GM12878 (cell line): ENCODE measurements at regions not wholly inside any gene's neighbourhood (a gene's known extent, or its start where the extent isn't known, plus 50 kb on each side); places are given as distances from the start of the nearest gene placed in this dataset.

Experiments used
- ATAC-seq: fragments of 200-7000 bp; cut with Tn5 transposase; 3 replicates; pipeline ENCODE4 v1.9.1; 2020; ENCODE audit warnings: mild to moderate bottlenecking, moderate library complexity
- BruUV-seq: library from RNA; stranded (reverse); fragments of 400-500 nt; replicated peaks from 2 replicates; lab custom pipeline; 2021; lab: Mats Ljungman, UMichigan
- CTCF ChIA-PET: fragments of 300-600 bp; sonication (Branson Sonifier 250); formaldehyde crosslinking; extraction: SDS; loops from one replicate; lab custom pipeline; 2021; ENCODE audit warnings: inconsistent platforms; lab: Yijun Ruan, JAX
- POLR2A ChIA-PET: fragments of 350-600 bp; formaldehyde crosslinking; extraction: SDS; loops from one replicate; lab custom pipeline; 2021; ENCODE audit warnings: inconsistent platforms; lab: Charles Lee
- RAD21 ChIA-PET: fragments of 300-600 bp; sonication (Branson Sonifier 250); formaldehyde crosslinking; loops from one replicate; lab custom pipeline; 2023; ENCODE audit warnings: antibody characterized with exemption; ENCODE audit not compliant: unreplicated experiment; lab: Charles Lee
- SMC1A ChIA-PET: fragments of 300-600 bp; sonication (Branson Sonifier 250); formaldehyde crosslinking; loops from one replicate; lab custom pipeline; 2023; ENCODE audit not compliant: unreplicated experiment, uncharacterized antibody; lab: Charles Lee
- DNase-seq: peaks from one replicate; pipeline ENCODE4 v3.0.0-alpha.2; 2011; ENCODE audit warnings: low read depth, low spot score
- FAIRE-seq: peaks from 3 replicates; lab custom pipeline; 2011; peaks lifted over from hg19 to GRCh38; lab: Jason Lieb, UNC
- H2AFZ ChIP-seq: 2 replicates; pipeline ENCODE4 v1.6.0; 2011; ENCODE audit warnings: low read depth, low read length, control low read depth; ENCODE audit not compliant: control insufficient read depth
- H3K27ac ChIP-seq: 2 replicates; pipeline ENCODE4 v1.5.1; 2011; ENCODE audit warnings: control low read depth; ENCODE audit not compliant: control insufficient read depth, insufficient read depth
- H3K27me3 ChIP-seq, 2 experiments: replicated peaks in 1 of 2; 2 replicates each; pipeline versions ENCODE4 v1.6.0 to v1.6.1; 2011; ENCODE audit warnings: low read length in 1 of 2; ENCODE audit not compliant: control insufficient read depth in 2 of 2, insufficient read depth in 2 of 2
- H3K36me3 ChIP-seq, 2 experiments: 2 replicates each; pipeline ENCODE4 v1.5.1; 2011; ENCODE audit warnings: low read length in 1 of 2; ENCODE audit not compliant: control insufficient read depth in 2 of 2, insufficient read depth in 2 of 2
- H3K4me1 ChIP-seq: 2 replicates; pipeline ENCODE4 v1.6.1; 2011; ENCODE audit warnings: mild to moderate bottlenecking, low read length, moderate library complexity, mixed read lengths; ENCODE audit not compliant: control insufficient read depth, insufficient read depth
- H3K4me2 ChIP-seq: 2 replicates; pipeline ENCODE4 v1.6.0; 2011; ENCODE audit warnings: control low read depth; ENCODE audit not compliant: control insufficient read depth, insufficient read depth
- H3K4me3 ChIP-seq: fragments of 200-600 bp; sonication (generic); 2 replicates; pipeline ENCODE4 v1.5.1; 2016
- H3K79me2 ChIP-seq: 2 replicates; pipeline ENCODE4 v1.6.0; 2011; ENCODE audit warnings: low read length; ENCODE audit not compliant: control insufficient read depth, insufficient read depth
- H3K9ac ChIP-seq: 2 replicates; pipeline ENCODE4 v1.8.0; 2011; ENCODE audit warnings: low read length, control low read depth, mixed read lengths; ENCODE audit not compliant: control insufficient read depth, insufficient read depth
- H3K9me3 ChIP-seq: replicated peaks from 3 replicates; pipeline ENCODE4 v1.5.1; 2011; ENCODE audit warnings: mild to moderate bottlenecking, low read length; ENCODE audit not compliant: control insufficient read depth, insufficient read depth
- H4K20me1 ChIP-seq: 2 replicates; pipeline ENCODE4 v1.6.0; 2011; ENCODE audit not compliant: control insufficient read depth, insufficient read depth
- EED ChIP-seq: sonication (generic); IDR thresholded peaks from 2 replicates; pipeline ENCODE4 v1.6.1; 2016; ENCODE audit warnings: antibody characterized with exemption, low read depth
- EP300 ChIP-seq, 2 experiments: fragments of 150-350 bp in 1 of 2; IDR thresholded peaks; 2 replicates each; pipeline ENCODE4 v1.6.1; 2011 to 2012; ENCODE audit warnings: low read depth in 2 of 2, low read length in 2 of 2, borderline replicate concordance in 1 of 2, improper control_type of control experiment in 1 of 2, inconsistent platforms in 1 of 2; ENCODE audit not compliant: control insufficient read depth in 1 of 2
- ESRRA ChIP-seq: IDR thresholded peaks from 2 replicates; pipeline ENCODE4 v1.6.1; 2012; ENCODE audit warnings: mild to moderate bottlenecking, low read length, improper control_type of control experiment
- MEF2B ChIP-seq: fragments of 450-650 bp; IDR thresholded peaks from 2 replicates; pipeline ENCODE4 v1.6.1; 2018; ENCODE audit warnings: mild to moderate bottlenecking, moderate library complexity; ENCODE audit not compliant: partially characterized antibody, poor library complexity, severe bottlenecking
- SPI1 ChIP-seq: IDR thresholded peaks from 2 replicates; pipeline ENCODE4 v1.6.1; 2011; ENCODE audit warnings: low read depth, mild to moderate bottlenecking, low read length, moderate library complexity, borderline replicate concordance; ENCODE audit not compliant: insufficient read depth
- WGBS: methylation state at CpG from one replicate; pipeline ENCODE4 v1.1.6; 2016; ENCODE audit warnings: low lambda C conversion rate; ENCODE audit not compliant: insufficient replicate concordance, insufficient coverage; ENCODE audit errors: missing lambda C conversion rate; 5-methylcytosine and 5-hydroxymethylcytosine counted together
- in situ Hi-C: fragments of 300-500 bp; cut with MboI; formaldehyde crosslinking; loops from 9 replicates; pipeline ENCODE4 v1.14.3; 2018; ENCODE audit warnings: mixed read lengths
- intact Hi-C: fragments of 100-400 bp; cut with micrococcal nuclease; formaldehyde crosslinking; loops from one replicate; pipeline ENCODE4 v1.14.2; 2022; ENCODE audit not compliant: unreplicated experiment
- TF ChIP-seq, protein P1 (sequence below): fragments of 450-650 bp; IDR thresholded peaks from 2 replicates; pipeline ENCODE4 v1.6.1; 2017; ENCODE audit warnings: mild to moderate bottlenecking, moderate library complexity
- TF ChIP-seq, protein P2 (sequence below): IDR thresholded peaks from 2 replicates; pipeline ENCODE4 v1.6.1; 2012; ENCODE audit warnings: low read depth, low read length, improper control_type of control experiment

DNA sequence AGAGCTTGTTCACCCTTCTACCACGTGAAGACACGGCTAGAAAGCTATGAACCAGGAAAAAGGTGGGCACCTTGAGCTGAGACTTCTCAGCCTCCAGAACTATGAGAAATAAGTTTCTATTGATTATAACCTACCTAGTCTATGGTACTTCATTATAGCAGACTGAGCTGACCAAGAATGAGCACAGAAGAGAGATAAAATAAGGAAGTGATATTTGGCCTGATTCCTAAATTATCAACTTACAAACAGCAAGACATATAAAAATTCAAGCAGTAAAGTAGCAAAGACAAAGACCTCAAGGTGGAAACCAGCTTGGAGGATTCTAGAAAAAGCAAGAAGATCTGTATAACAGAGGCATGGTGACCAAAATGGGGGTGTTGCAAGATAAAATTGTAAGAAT is 63.9 kb upstream of the OSTN start:
- ChIA-PET SMC1A (interaction anchor here (0.8 to 2.1 kb wide), 8 partner anchors 7 to 398 kb away, joined by 3 to 8 read pairs (median 4); no protein-coding TSS in a partner anchor), RAD21 (interaction anchor here (1.8 to 1.9 kb wide), 2 partner anchors 220 to 1288 kb away, joined by 6 to 7 read pairs; no protein-coding TSS in a partner anchor), POLR2A (no interaction called here), CTCF (interaction anchor here (0.8 to 1.7 kb wide), 8 partner anchors 13 to 309 kb away, joined by 3 to 6 read pairs (median 3); no protein-coding TSS in a partner anchor)
- Histone ChIP-seq H3K36me3 (no peaks in the 10 kb centered on the region), H2AFZ (no peak overlapping the region), H3K9me3 (no peaks in the 10 kb centered on the region; the same call in 1 of the 3 replicates), H3K79me2 (no peaks in the 10 kb centered on the region), H3K4me1 (peaks cover 21% of the 10 kb centered on the region), H3K9ac (no peak overlapping the region), H3K4me3 (no peak overlapping the region), H3K27ac (no peak overlapping the region), H4K20me1 (no peaks in the 10 kb centered on the region), H3K4me2 (no peak overlapping the region), H3K27me3 (no peaks in the 10 kb centered on the region)
- intact Hi-C loops (loop anchor here (5.0 kb wide), 2 partner anchors 197 to 252 kb away; partner anchors contain the start of gene UTS2B), in situ Hi-C loops (no loop called here)
- no peak for FAIRE-seq
- peak; percentile 13; the same call in 1 of the 3 replicates for ATAC-seq
- TF ChIP-seq SPI1 (peak; percentile 73), EP300 (IDR thresholded peaks at IDR 0.05; ENCODE audit: borderline replicate concordance in 1 of 2, control insufficient read depth in 1 of 2, low read depth in 2 of 2, low read length in 2 of 2) (no peak)
- DNase-seq = no peak
- 59% methylated on average over 2 of the region's 2 CpGs for WGBS
- no TSS peak for BruUV-seq

DNA sequence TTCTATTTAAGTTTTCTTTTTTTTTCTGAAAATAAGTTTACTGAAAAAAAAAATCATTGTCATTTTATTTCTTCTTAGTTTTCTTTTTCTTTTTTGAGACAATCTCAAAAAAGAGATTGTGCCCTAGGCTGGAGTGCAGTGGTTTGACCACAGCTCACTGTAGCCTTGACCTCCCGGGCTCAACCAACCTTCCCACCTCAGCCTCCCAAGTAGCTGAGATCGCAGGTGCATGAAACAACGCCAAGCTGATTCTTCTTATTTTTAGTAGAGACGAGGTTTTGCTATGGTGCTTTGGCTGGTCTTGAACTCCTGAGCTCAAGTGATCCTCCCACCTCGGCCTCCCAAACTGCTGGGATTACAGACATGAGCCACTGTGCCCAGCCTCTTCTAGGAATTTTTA is 65.7 kb upstream of the OSTN start:
- BruUV-seq = no TSS peak
- no peak overlapping the region for H3K4me3 ChIP-seq
- H3K9ac ChIP-seq = no peak overlapping the region
- H3K36me3 ChIP-seq = no peaks in the 10 kb centered on the region
- H3K27me3 ChIP-seq = no peaks in the 10 kb centered on the region
- DNase-seq = no peak
- H4K20me1 ChIP-seq = no peaks in the 10 kb centered on the region
- intact Hi-C loops = no loop called here
- H3K27ac ChIP-seq = no peak overlapping the region
- TF ChIP-seq ESRRA (no peak), MEF2B (no peak), EED (no peak)
- TF ChIP-seq, protein P1, sequence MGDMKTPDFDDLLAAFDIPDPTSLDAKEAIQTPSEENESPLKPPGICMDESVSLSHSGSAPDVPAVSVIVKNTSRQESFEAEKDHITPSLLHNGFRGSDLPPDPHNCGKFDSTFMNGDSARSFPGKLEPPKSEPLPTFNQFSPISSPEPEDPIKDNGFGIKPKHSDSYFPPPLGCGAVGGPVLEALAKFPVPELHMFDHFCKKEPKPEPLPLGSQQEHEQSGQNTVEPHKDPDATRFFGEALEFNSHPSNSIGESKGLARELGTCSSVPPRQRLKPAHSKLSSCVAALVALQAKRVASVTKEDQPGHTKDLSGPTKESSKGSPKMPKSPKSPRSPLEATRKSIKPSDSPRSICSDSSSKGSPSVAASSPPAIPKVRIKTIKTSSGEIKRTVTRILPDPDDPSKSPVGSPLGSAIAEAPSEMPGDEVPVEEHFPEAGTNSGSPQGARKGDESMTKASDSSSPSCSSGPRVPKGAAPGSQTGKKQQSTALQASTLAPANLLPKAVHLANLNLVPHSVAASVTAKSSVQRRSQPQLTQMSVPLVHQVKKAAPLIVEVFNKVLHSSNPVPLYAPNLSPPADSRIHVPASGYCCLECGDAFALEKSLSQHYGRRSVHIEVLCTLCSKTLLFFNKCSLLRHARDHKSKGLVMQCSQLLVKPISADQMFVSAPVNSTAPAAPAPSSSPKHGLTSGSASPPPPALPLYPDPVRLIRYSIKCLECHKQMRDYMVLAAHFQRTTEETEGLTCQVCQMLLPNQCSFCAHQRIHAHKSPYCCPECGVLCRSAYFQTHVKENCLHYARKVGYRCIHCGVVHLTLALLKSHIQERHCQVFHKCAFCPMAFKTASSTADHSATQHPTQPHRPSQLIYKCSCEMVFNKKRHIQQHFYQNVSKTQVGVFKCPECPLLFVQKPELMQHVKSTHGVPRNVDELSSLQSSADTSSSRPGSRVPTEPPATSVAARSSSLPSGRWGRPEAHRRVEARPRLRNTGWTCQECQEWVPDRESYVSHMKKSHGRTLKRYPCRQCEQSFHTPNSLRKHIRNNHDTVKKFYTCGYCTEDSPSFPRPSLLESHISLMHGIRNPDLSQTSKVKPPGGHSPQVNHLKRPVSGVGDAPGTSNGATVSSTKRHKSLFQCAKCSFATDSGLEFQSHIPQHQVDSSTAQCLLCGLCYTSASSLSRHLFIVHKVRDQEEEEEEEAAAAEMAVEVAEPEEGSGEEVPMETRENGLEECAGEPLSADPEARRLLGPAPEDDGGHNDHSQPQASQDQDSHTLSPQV = no peak
- TF ChIP-seq, protein P2, sequence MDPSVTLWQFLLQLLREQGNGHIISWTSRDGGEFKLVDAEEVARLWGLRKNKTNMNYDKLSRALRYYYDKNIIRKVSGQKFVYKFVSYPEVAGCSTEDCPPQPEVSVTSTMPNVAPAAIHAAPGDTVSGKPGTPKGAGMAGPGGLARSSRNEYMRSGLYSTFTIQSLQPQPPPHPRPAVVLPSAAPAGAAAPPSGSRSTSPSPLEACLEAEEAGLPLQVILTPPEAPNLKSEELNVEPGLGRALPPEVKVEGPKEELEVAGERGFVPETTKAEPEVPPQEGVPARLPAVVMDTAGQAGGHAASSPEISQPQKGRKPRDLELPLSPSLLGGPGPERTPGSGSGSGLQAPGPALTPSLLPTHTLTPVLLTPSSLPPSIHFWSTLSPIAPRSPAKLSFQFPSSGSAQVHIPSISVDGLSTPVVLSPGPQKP = no peak
- POLR2A ChIA-PET = no interaction called here
- in situ Hi-C loops = no loop called here
- CTCF ChIA-PET = no interaction called here
- ATAC-seq = no peak
- SMC1A ChIA-PET = interaction anchor here (0.9 to 2.2 kb wide), 4 partner anchors 9 to 493 kb away, joined by 3 to 7 read pairs (median 4); no protein-coding TSS in a partner anchor
- no peak for FAIRE-seq
- RAD21 ChIA-PET = no interaction called here
- H3K4me1 ChIP-seq = peaks cover 7% of the 10 kb centered on the region
- 78% methylated on average over 5 of the region's 5 CpGs for WGBS
- no peak overlapping the region for H3K4me2 ChIP-seq
- no peaks in the 10 kb centered on the region; the same call in 1 of the 3 replicates for H3K9me3 ChIP-seq
- H3K79me2 ChIP-seq = no peaks in the 10 kb centered on the region
- H2AFZ ChIP-seq = no peak overlapping the region
